ENCODE measurements at regions not wholly inside any gene's neighbourhood (a gene's known extent, or its start where the extent isn't known, plus 50 kb on each side); places are given as distances from the start of the nearest gene placed in this dataset.

DNA sequence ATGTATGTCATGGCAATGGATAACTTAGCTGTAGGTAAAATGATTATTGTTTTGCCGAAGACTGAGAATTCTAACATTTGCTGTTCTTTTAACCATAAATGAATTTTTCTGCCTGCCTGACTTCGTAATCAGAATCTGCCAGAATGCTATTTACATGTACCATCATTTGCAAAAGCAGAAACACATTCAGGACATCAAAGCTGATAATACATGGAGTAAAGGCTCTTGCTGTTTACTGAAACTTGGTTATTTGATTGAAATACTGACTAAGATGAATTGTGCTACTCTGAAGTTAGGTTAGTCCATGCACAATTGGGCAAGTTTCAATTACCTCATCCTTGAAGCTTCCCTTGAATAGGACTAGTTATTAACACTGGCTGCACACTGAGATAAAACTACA lies 293.8 kb downstream of the PLA2G4A start:
- TF ChIP-seq, protein P1, sequence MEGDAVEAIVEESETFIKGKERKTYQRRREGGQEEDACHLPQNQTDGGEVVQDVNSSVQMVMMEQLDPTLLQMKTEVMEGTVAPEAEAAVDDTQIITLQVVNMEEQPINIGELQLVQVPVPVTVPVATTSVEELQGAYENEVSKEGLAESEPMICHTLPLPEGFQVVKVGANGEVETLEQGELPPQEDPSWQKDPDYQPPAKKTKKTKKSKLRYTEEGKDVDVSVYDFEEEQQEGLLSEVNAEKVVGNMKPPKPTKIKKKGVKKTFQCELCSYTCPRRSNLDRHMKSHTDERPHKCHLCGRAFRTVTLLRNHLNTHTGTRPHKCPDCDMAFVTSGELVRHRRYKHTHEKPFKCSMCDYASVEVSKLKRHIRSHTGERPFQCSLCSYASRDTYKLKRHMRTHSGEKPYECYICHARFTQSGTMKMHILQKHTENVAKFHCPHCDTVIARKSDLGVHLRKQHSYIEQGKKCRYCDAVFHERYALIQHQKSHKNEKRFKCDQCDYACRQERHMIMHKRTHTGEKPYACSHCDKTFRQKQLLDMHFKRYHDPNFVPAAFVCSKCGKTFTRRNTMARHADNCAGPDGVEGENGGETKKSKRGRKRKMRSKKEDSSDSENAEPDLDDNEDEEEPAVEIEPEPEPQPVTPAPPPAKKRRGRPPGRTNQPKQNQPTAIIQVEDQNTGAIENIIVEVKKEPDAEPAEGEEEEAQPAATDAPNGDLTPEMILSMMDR (IDR thresholded peaks at IDR 0.05): no peak
- TF ChIP-seq EP300 (IDR thresholded peaks at IDR 0.05) (no peak), POLR2A (IDR thresholded peaks at IDR 0.05) (no peak)

All from sigmoid colon (tissue), 4 donors.